ENCODE measurements at regions not wholly inside any gene's neighbourhood (a gene's known extent, or its start where the extent isn't known, plus 50 kb on each side); places are given as distances from the start of the nearest gene placed in this dataset.
"Not testable (repeated sequence)": the region's sequence is repeated elsewhere in the genome, so short reads cannot be mapped to it uniquely, and the experiment has no call there.

GRCh38 chr3:157586293-157586692 lies 83.1 kb upstream of the VEPH1 start:
- no peak overlapping the region for H3K27ac Mint-ChIP-seq
- no peaks in the 10 kb centered on the region for H3K4me1 Mint-ChIP-seq
- DNase-seq (no peak), ATAC-seq (no peak)
- H3K4me3 Mint-ChIP-seq = no peak overlapping the region
- no peaks in the 10 kb centered on the region for H3K9me3 Mint-ChIP-seq
- no peaks in the 10 kb centered on the region for H3K36me3 Mint-ChIP-seq (ENCODE audit: low read depth)
- H3K27me3 Mint-ChIP-seq = peaks cover 5% of the 10 kb centered on the region

- ATAC-seq = no peak
- Mint-ChIP-seq H3K27ac (no peak overlapping the region), H3K4me3 (no peak overlapping the region), H3K36me3 (ENCODE audit: low read depth) (no peaks in the 10 kb centered on the region), H3K9me3 (no peaks in the 10 kb centered on the region), H3K27me3 (peaks cover 2% of the 10 kb centered on the region), H3K4me1 (no peaks in the 10 kb centered on the region)
- no peak for DNase-seq
Observed at GRCh38 chr3:157585386-157585785, 82.2 kb upstream of the VEPH1 start.

- DNase-seq (no peak), ATAC-seq (no peak)
- no peaks in the 10 kb centered on the region for H3K4me1 Mint-ChIP-seq
- H3K27me3 Mint-ChIP-seq = peaks cover 2% of the 10 kb centered on the region
- no peak overlapping the region for H3K27ac Mint-ChIP-seq
- no peak overlapping the region for H3K4me3 Mint-ChIP-seq
- H3K9me3 Mint-ChIP-seq = no peaks in the 10 kb centered on the region
- no peaks in the 10 kb centered on the region for H3K36me3 Mint-ChIP-seq (ENCODE audit: low read depth)
Observed at GRCh38 chr3:157582637-157582973, 79.4 kb upstream of the VEPH1 start.

DNA sequence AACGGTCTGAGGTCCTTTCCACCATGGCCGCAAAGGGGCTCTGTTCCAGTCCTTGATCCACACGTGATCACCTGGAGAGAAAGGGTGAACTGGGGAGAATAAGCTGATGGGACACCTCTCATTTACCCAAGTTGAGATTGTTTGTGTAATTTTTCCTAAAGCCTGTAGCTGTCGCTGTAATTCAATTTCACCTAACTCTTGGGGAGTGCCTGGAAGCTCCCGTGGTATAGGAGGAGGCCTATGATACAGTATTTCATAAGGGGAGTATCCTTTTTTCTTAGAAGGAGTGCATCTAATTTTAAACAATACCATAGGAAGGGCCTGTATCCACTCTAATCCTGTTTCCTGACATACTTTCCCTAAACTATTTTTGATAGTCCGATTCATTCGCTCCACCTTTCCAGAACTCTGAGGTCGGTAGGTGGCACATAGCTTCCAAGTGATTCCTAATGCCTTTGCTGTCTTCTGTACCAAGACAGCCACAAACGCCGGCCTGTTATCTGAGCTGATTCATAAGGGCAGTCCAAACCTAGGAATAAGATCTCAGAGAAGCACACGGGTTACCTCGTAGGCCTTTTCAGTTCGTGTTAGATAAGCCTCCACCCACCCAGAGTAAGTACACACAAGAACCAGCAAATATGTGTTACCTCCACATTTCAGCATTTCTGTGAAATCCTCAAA lies 78.9 kb upstream of the VEPH1 start:
- not testable (repeated sequence) for H3K4me1 Mint-ChIP-seq; H3K27me3 Mint-ChIP-seq; H3K27ac Mint-ChIP-seq; ATAC-seq; H3K4me3 Mint-ChIP-seq; DNase-seq; H3K9me3 Mint-ChIP-seq; H3K36me3 Mint-ChIP-seq (ENCODE audit: low read depth)

DNA sequence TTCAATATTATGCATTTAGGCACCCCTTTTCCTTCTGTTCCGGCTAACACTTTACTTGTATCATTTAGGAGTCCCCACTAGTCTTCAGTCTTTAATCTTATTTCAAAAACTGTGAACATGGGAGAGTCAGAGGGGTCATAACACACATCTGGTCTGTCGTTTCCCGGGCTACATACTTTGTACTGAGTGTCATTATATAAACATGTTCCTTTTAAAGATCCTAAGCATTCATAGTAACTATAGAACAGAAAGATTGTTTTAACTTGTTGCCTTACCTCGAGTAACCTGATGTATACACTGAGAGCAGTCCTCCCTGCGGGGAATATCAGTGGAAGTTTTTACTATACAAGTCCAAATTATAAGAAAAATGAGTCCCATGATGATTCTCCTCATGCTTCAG lies 78.2 kb upstream of the VEPH1 start:
- no peaks in the 10 kb centered on the region for H3K27me3 Mint-ChIP-seq
- DNase-seq = no peak
- H3K36me3 Mint-ChIP-seq (ENCODE audit: low read depth) = no peaks in the 10 kb centered on the region

DNA sequence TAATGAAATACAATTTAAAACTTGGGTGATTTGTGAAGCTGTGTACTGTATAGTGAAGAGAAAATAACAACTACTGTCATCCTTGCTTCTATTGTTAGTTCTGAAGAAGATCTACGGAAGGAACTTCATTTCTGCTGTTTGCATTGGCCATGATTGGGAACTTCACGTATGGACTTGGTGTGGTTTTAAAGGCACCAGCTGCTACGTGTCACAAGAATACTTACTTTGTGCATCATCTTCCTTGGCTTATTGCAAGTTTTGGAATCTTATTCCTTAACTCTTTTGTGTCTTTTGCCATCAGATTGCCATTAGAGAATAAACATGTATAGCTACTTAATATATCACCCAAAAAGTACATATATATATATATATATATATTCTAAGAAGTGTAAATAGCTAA lies 75.0 kb upstream of the VEPH1 start:
- no peaks in the 10 kb centered on the region for H3K4me1 Mint-ChIP-seq
- H3K4me3 Mint-ChIP-seq = no peak overlapping the region
- no peaks in the 10 kb centered on the region for H3K27me3 Mint-ChIP-seq
- no peaks in the 10 kb centered on the region for H3K9me3 Mint-ChIP-seq
- H3K27ac Mint-ChIP-seq = no peak overlapping the region
- H3K36me3 Mint-ChIP-seq (ENCODE audit: low read depth) = no peaks in the 10 kb centered on the region
- DNase-seq (no peak), ATAC-seq (no peak)

More for the DNA sequence above, 78.2 kb upstream of the VEPH1 start:
- H3K4me1 Mint-ChIP-seq = no peaks in the 10 kb centered on the region
- no peak for ATAC-seq
- H3K4me3 Mint-ChIP-seq = no peak overlapping the region
- no peaks in the 10 kb centered on the region for H3K9me3 Mint-ChIP-seq
- no peak overlapping the region for H3K27ac Mint-ChIP-seq

GRCh38 chr3:157574531-157574930 lies 71.3 kb upstream of the VEPH1 start:
- Mint-ChIP-seq H3K9me3 (no peaks in the 10 kb centered on the region), H3K27ac (no peak overlapping the region), H3K36me3 (ENCODE audit: low read depth) (no peaks in the 10 kb centered on the region), H3K4me3 (no peak overlapping the region), H3K4me1 (no peaks in the 10 kb centered on the region), H3K27me3 (peaks cover 5% of the 10 kb centered on the region)
- ATAC-seq = no peak
- DNase-seq = no peak

- H3K27ac Mint-ChIP-seq = no peak overlapping the region
- H3K9me3 Mint-ChIP-seq = no peaks in the 10 kb centered on the region
- no peak overlapping the region for H3K4me3 Mint-ChIP-seq
- no peaks in the 10 kb centered on the region for H3K36me3 Mint-ChIP-seq (ENCODE audit: low read depth)
- no peaks in the 10 kb centered on the region for H3K4me1 Mint-ChIP-seq
- H3K27me3 Mint-ChIP-seq = peaks cover 5% of the 10 kb centered on the region
- DNase-seq (no peak), ATAC-seq (no peak)
Observed at GRCh38 chr3:157573780-157574378, 70.7 kb upstream of the VEPH1 start.

DNA sequence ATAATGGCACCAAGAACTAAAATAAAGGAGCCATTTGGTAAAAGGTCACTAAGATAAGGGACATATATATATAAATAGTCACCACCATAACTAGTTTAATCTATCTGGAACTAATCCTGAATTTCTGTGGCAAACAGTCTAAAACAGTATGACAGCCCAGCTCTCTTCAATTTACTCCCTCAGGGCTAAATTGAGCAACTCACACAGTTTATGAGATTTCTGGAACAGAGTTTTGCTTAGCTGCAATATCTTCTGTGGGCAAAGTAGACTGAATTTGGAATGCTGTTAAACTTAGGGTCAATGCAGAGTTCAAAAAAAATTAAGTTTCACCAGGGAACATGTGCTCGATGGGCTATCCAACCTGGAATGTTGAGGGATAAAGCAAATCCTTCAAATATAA lies 70.1 kb upstream of the VEPH1 start:
- peaks cover 5% of the 10 kb centered on the region for H3K27me3 Mint-ChIP-seq
- no peaks in the 10 kb centered on the region for H3K9me3 Mint-ChIP-seq
- ATAC-seq (no peak), DNase-seq (no peak)
- no peak overlapping the region for H3K4me3 Mint-ChIP-seq
- H3K4me1 Mint-ChIP-seq = no peaks in the 10 kb centered on the region
- no peaks in the 10 kb centered on the region for H3K36me3 Mint-ChIP-seq (ENCODE audit: low read depth)
- H3K27ac Mint-ChIP-seq = no peak overlapping the region

- no peaks in the 10 kb centered on the region for H3K36me3 Mint-ChIP-seq (ENCODE audit: low read depth)
- peak; percentile 40 for ATAC-seq
- peaks cover 6% of the 10 kb centered on the region for H3K27me3 Mint-ChIP-seq
- H3K27ac Mint-ChIP-seq = no peak overlapping the region
- DNase-seq = peak; percentile 12
- no peaks in the 10 kb centered on the region for H3K9me3 Mint-ChIP-seq
- H3K4me3 Mint-ChIP-seq = no peak overlapping the region
- H3K4me1 Mint-ChIP-seq = no peaks in the 10 kb centered on the region
Observed at GRCh38 chr3:157572559-157573270, 69.5 kb upstream of the VEPH1 start.

- H3K36me3 Mint-ChIP-seq (ENCODE audit: low read depth) = no peaks in the 10 kb centered on the region
- ATAC-seq (no peak), DNase-seq (no peak)
- no peak overlapping the region for H3K4me3 Mint-ChIP-seq
- H3K27me3 Mint-ChIP-seq = peaks cover 3% of the 10 kb centered on the region
- no peaks in the 10 kb centered on the region for H3K9me3 Mint-ChIP-seq
- H3K27ac Mint-ChIP-seq = no peak overlapping the region
- H3K4me1 Mint-ChIP-seq = no peaks in the 10 kb centered on the region
Observed at GRCh38 chr3:157566596-157566995, 63.4 kb upstream of the VEPH1 start.

DNA sequence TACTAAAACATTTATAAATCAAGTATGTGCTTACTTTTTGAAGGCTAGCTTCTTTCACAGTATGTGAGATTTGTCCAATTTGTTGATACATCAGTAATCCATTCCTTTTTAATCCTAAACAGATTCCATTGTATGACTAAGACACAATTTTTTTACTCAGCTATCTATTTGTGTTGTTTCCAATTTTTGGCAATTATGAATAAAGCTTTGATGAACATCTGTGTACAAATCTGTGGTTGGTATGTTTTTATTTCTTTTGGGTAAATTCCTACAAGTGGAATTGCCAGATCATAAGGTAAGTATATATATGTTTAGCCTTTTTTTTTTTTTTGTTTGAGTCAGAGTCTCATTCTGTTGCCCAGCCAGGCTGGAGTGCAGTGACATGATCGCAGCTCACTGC lies 56.2 kb upstream of the VEPH1 start:
- Mint-ChIP-seq H3K27me3 (no peaks in the 10 kb centered on the region), H3K27ac (no peak overlapping the region), H3K36me3 (ENCODE audit: low read depth) (no peaks in the 10 kb centered on the region), H3K9me3 (peaks cover 5% of the 10 kb centered on the region), H3K4me3 (no peak overlapping the region), H3K4me1 (no peaks in the 10 kb centered on the region)
- ATAC-seq (no peak), DNase-seq (no peak)
